Gastroesophageal sphincter (tissue), 3 donors: ENCODE measurements at regions not wholly inside any gene's neighbourhood (a gene's known extent, or its start where the extent isn't known, plus 50 kb on each side); places are given as distances from the start of the nearest gene placed in this dataset.

Experiments used
- CTCF ChIP-seq, 4 experiments: fragments of 200-600 bp in 2 of 4; fragments of 450-650 bp in 2 of 4; sonication (generic) in 1 of 4; IDR thresholded peaks; one replicate each; pipeline ENCODE4 v1.5.1; 2017 to 2019; ENCODE audit warnings: antibody characterized with exemption in 4 of 4, mild to moderate bottlenecking in 2 of 4, moderate library complexity in 2 of 4
- EP300 ChIP-seq: sonication (generic); formaldehyde crosslinking; IDR thresholded peaks from one replicate; pipeline ENCODE4 v1.6.1; 2017; ENCODE audit warnings: antibody characterized with exemption, mild to moderate bottlenecking
- POLR2A ChIP-seq, 2 donors: fragments of 450-650 bp; IDR thresholded peaks; one replicate each; pipeline ENCODE4 v1.6.1; 2017; ENCODE audit warnings: antibody characterized with exemption in 2 of 2, mild to moderate bottlenecking in 2 of 2, moderate library complexity in 1 of 2
- POLR2AphosphoS5 ChIP-seq: sonication (generic); formaldehyde crosslinking; IDR thresholded peaks from one replicate; pipeline ENCODE4 v1.6.1; 2017; ENCODE audit warnings: antibody characterized with exemption

GRCh38 chr7:17495655-17496394 is 197.4 kb downstream of the AHR start:
- TF ChIP-seq POLR2A (IDR thresholded peaks at IDR 0.05): no peak
- no peak for TF ChIP-seq CTCF (IDR thresholded peaks at IDR 0.05)
- no peak for TF ChIP-seq POLR2AphosphoS5
- TF ChIP-seq EP300: no peak
